Caco-2 (cell line): ENCODE measurements at regions not wholly inside any gene's neighbourhood (a gene's known extent, or its start where the extent isn't known, plus 50 kb on each side); places are given as distances from the start of the nearest gene placed in this dataset.

Experiments used
- BruUV-seq: library from RNA; stranded (reverse); fragments of 400-500 nt; replicated peaks from 2 replicates; lab custom pipeline; 2021; lab: Mats Ljungman, UMichigan
- CTCF ChIA-PET: fragments of 300-600 bp; sonication (Branson Sonifier 250); formaldehyde crosslinking; loops from one replicate; lab custom pipeline; 2022; ENCODE audit warnings: antibody characterized with exemption; lab: Charles Lee
- POLR2A ChIA-PET: fragments of 300-600 bp; sonication (Branson Sonifier 250); formaldehyde crosslinking; loops from one replicate; lab custom pipeline; 2022; ENCODE audit warnings: antibody characterized with exemption; lab: Charles Lee
- DNase-seq, 2 experiments: peaks; one replicate each; pipeline versions ENCODE4 v3.0.0 to v3.0.0-alpha.2; 2020 to 2022
- H3K27me3 ChIP-seq: replicated peaks from 2 replicates; pipeline ENCODE4 v1.6.0; 2011; ENCODE audit warnings: low read length; ENCODE audit not compliant: control insufficient read depth, insufficient read depth
- H3K36me3 ChIP-seq: 2 replicates; pipeline ENCODE4 v1.5.1; 2011; ENCODE audit warnings: low read length; ENCODE audit not compliant: control insufficient read depth, insufficient read depth
- H3K4me1 ChIP-seq: fragments of 250-450 bp; sonication (Bioruptor Pico); 2 replicates; pipeline ENCODE4 v1.5.1; 2020; ENCODE audit warnings: mild to moderate bottlenecking
- H3K4me3 ChIP-seq: 2 replicates; pipeline ENCODE4 v1.5.1; 2011; ENCODE audit warnings: low read depth, mild to moderate bottlenecking, control low read depth, low read length
- H3K9me3 ChIP-seq: fragments of 250-450 bp; sonication (Bioruptor Pico); 2 replicates; pipeline ENCODE4 v1.5.1; 2020; ENCODE audit warnings: mild to moderate bottlenecking, moderate library complexity
- H3K27ac Mint-ChIP-seq: one replicate; pipeline ENCODE4 v1.8.0; 2022; ENCODE audit warnings: mixed read lengths; ENCODE audit not compliant: unreplicated experiment
- H3K27me3 Mint-ChIP-seq: one replicate; pipeline ENCODE4 v1.8.0; 2022; ENCODE audit warnings: mixed read lengths; ENCODE audit not compliant: insufficient read depth, unreplicated experiment
- H3K36me3 Mint-ChIP-seq: one replicate; pipeline ENCODE4 v1.8.0; 2022; ENCODE audit warnings: mild to moderate bottlenecking, mixed read lengths; ENCODE audit not compliant: insufficient read depth, unreplicated experiment
- H3K4me1 Mint-ChIP-seq: one replicate; pipeline ENCODE4 v1.8.0; 2022; ENCODE audit warnings: low read depth, mixed read lengths; ENCODE audit not compliant: unreplicated experiment
- H3K4me3 Mint-ChIP-seq: one replicate; pipeline ENCODE4 v1.8.0; 2022; ENCODE audit warnings: mild to moderate bottlenecking, moderate library complexity, mixed read lengths; ENCODE audit not compliant: unreplicated experiment
- H3K9me3 Mint-ChIP-seq: one replicate; pipeline ENCODE4 v1.8.0; 2022; ENCODE audit warnings: mixed read lengths; ENCODE audit not compliant: unreplicated experiment
- intact Hi-C: fragments of 100-400 bp; cut with micrococcal nuclease; formaldehyde crosslinking; loops from one replicate; pipeline ENCODE4 v1.10.0; 2022; ENCODE audit not compliant: unreplicated experiment
- TF ChIP-seq, protein P1 (sequence below), 2 experiments: fragments of 200-600 bp in 1 of 2; IDR thresholded peaks; 1 replicate in 1 of 2; 2 replicates in 1 of 2; pipeline versions ENCODE4 v1.5.1 to v1.8.0; 2011 to 2022; ENCODE audit warnings: antibody characterized with exemption in 1 of 2, control low read depth in 1 of 2, inconsistent platforms in 1 of 2, low read depth in 1 of 2, low read length in 1 of 2, mild to moderate bottlenecking in 1 of 2, moderate library complexity in 1 of 2; ENCODE audit not compliant: insufficient read depth in 1 of 2, severe bottlenecking in 1 of 2, unreplicated experiment in 1 of 2

DNA sequence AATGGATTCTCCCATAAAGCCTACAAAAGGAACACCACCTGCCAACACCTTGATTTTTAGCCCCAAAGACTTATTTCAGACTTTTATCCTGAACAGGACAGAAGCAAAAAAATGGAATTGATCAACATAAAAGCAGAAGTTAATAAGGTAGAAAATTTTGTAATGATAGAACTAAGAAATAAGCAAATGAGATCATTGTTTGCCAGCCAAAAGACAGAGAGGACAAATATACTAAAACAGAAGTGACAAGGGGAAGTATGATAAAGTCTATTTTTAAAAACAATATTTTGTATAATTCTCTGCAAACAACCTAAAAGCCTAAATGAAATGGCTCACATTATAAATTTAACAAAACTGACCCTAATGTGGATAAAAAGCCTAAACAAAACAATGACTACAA lies 110.5 kb upstream of the PRSS3 start:
- no peaks in the 10 kb centered on the region for H3K4me1 Mint-ChIP-seq
- no peaks in the 10 kb centered on the region for H3K36me3 ChIP-seq
- BruUV-seq = no TSS peak
- DNase-seq = no peak
- ChIA-PET CTCF (no interaction called here), POLR2A (no interaction called here)
- H3K27me3 ChIP-seq = no peaks in the 10 kb centered on the region; the same call in 1 of the 2 replicates
- H3K36me3 Mint-ChIP-seq = no peaks in the 10 kb centered on the region
- no peaks in the 10 kb centered on the region for H3K4me1 ChIP-seq
- H3K9me3 ChIP-seq = no peaks in the 10 kb centered on the region; the same call in 1 of the 2 replicates
- H3K27ac Mint-ChIP-seq = no peak overlapping the region
- TF ChIP-seq, protein P1, sequence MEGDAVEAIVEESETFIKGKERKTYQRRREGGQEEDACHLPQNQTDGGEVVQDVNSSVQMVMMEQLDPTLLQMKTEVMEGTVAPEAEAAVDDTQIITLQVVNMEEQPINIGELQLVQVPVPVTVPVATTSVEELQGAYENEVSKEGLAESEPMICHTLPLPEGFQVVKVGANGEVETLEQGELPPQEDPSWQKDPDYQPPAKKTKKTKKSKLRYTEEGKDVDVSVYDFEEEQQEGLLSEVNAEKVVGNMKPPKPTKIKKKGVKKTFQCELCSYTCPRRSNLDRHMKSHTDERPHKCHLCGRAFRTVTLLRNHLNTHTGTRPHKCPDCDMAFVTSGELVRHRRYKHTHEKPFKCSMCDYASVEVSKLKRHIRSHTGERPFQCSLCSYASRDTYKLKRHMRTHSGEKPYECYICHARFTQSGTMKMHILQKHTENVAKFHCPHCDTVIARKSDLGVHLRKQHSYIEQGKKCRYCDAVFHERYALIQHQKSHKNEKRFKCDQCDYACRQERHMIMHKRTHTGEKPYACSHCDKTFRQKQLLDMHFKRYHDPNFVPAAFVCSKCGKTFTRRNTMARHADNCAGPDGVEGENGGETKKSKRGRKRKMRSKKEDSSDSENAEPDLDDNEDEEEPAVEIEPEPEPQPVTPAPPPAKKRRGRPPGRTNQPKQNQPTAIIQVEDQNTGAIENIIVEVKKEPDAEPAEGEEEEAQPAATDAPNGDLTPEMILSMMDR (IDR thresholded peaks at IDR 0.05; ENCODE audit: insufficient read depth in 1 of 2, low read depth in 1 of 2, low read length in 1 of 2, severe bottlenecking in 1 of 2, unreplicated experiment in 1 of 2) = no peak
- peaks cover 36% of the 10 kb centered on the region for H3K27me3 Mint-ChIP-seq
- no peak overlapping the region for H3K4me3 ChIP-seq
- no peak overlapping the region for H3K4me3 Mint-ChIP-seq
- intact Hi-C loops = no loop called here
- H3K9me3 Mint-ChIP-seq = no peaks in the 10 kb centered on the region

DNA sequence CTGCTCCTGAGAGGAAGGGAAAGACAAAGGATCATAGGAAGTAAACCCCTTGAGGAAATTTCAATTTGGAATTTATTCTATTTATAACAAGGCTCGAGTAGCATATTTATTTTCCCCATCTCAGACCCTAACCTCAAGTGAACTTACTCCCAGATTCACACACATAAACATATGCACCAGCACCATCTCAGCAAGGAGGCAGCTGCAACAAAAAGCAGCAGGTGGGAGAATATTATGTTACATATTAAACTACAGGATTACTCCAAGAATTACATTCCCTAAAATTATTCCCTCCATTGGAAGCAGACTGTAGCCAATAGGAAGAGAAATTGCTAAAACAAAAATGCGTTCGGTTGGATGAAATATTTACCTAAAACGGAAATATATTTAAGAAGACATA lies 108.4 kb upstream of the PRSS3 start:
- Mint-ChIP-seq H3K9me3 (no peaks in the 10 kb centered on the region), H3K27me3 (peaks cover 32% of the 10 kb centered on the region), H3K4me1 (no peaks in the 10 kb centered on the region), H3K36me3 (no peaks in the 10 kb centered on the region), H3K27ac (no peak overlapping the region), H3K4me3 (no peak overlapping the region)
- no TSS peak for BruUV-seq
- no peaks in the 10 kb centered on the region; the same call in 1 of the 2 replicates for H3K27me3 ChIP-seq
- ChIA-PET CTCF (no interaction called here), POLR2A (no interaction called here)
- intact Hi-C loops = no loop called here
- no peaks in the 10 kb centered on the region for H3K9me3 ChIP-seq
- H3K36me3 ChIP-seq = no peaks in the 10 kb centered on the region
- H3K4me1 ChIP-seq = no peaks in the 10 kb centered on the region
- TF ChIP-seq, protein P1 (IDR thresholded peaks at IDR 0.05; ENCODE audit: insufficient read depth in 1 of 2, low read depth in 1 of 2, low read length in 1 of 2, severe bottlenecking in 1 of 2, unreplicated experiment in 1 of 2) = no peak
- no peak for DNase-seq
- H3K4me3 ChIP-seq = no peak overlapping the region

DNA sequence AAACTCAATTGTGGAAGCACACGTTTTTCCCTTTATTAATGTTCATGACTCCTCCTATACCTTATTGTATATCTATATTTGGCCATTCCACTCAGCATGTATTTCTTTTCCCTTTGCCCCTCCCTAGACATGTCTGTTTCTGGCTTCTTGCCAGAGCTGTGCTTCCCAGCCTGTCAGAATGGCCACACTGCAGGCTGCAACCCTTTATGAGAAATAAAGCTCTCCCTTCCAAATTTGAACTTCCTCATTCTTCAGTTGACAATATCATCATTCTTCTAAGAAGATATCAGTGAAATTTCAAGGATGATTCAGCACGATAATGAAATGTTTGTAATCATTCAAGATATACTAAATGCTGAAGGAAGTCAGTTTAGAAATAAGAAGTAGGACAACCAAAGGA lies 107.6 kb upstream of the PRSS3 start:
- Histone ChIP-seq H3K36me3 (no peaks in the 10 kb centered on the region), H3K4me3 (no peak overlapping the region), H3K27me3 (no peaks in the 10 kb centered on the region; the same call in 1 of the 2 replicates), H3K9me3 (no peaks in the 10 kb centered on the region), H3K4me1 (no peaks in the 10 kb centered on the region)
- no peaks in the 10 kb centered on the region for H3K9me3 Mint-ChIP-seq
- H3K27me3 Mint-ChIP-seq = peaks cover 26% of the 10 kb centered on the region
- DNase-seq = no peak
- H3K27ac Mint-ChIP-seq = no peak overlapping the region
- TF ChIP-seq, protein P1 (IDR thresholded peaks at IDR 0.05; ENCODE audit: insufficient read depth in 1 of 2, low read depth in 1 of 2, low read length in 1 of 2, severe bottlenecking in 1 of 2, unreplicated experiment in 1 of 2) = no peak
- no TSS peak for BruUV-seq
- intact Hi-C loops = no loop called here
- ChIA-PET POLR2A (no interaction called here), CTCF (no interaction called here)
- H3K4me3 Mint-ChIP-seq = no peak overlapping the region
- no peaks in the 10 kb centered on the region for H3K36me3 Mint-ChIP-seq
- no peaks in the 10 kb centered on the region for H3K4me1 Mint-ChIP-seq
